ENCODE measurements at regions not wholly inside any gene's neighbourhood (a gene's known extent, or its start where the extent isn't known, plus 50 kb on each side); places are given as distances from the start of the nearest gene placed in this dataset.

- no peak for DNase-seq (ENCODE audit: low read depth in 2 of 2)
Observed at GRCh38 chr3:124091716-124092115, 99.8 kb upstream of the ROPN1 start.

DNA sequence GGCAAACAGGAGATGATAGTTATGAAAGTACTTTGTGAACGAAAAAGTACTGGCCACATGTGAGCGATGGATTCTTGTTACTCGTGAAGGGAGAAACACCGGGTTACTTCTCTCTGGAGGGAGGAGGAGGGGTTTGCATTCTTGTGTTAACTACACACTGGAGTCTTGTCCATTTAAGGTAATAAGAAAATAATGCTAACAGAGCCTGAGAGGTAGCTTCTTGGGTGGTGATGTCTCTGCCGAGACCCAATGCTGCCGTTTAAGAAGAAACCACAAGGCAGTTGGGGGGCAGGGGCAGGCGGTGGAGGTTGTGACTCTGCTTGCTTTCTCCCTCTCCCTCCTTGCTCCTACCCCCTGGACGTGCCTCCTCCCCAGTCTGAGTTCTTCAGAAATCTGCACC lies 100.9 kb upstream of the ROPN1 start:
- DNase-seq (ENCODE audit: low read depth in 2 of 2) = no peak

GRCh38 chr3:124094496-124094895 lies 102.6 kb upstream of the ROPN1 start:
- DNase-seq (ENCODE audit: low read depth in 2 of 2) = no peak

GRCh38 chr3:124097362-124098131 lies 105.6 kb upstream of the ROPN1 start:
- DNase-seq (ENCODE audit: low read depth in 2 of 2) = no peak

- no peak for DNase-seq (ENCODE audit: low read depth in 2 of 2)
Observed at GRCh38 chr3:124101643-124102042, 109.7 kb upstream of the ROPN1 start.

- no peak for DNase-seq (ENCODE audit: low read depth in 2 of 2)
Observed at GRCh38 chr3:124107104-124107890, 115.4 kb upstream of the ROPN1 start.

DNA sequence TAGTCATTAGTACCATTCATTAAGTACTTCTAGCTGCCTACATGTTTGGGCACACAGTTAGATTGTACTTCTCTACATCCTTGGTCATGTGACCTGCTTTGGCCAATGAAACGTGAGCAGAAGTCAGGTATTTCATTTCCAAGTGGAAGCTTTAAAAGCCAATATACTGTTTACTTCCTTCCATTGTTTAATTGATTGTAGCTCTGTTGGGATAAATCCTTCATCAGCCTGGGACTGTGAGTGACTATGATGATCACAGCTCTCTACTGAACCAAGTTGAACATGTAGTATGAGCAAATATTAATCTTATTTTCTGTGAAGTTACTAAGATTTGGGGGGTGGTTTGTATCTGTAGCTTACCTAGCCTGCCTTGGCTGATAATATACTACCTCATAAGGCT lies 116.5 kb upstream of the ROPN1 start:
- DNase-seq (ENCODE audit: low read depth in 2 of 2) = no peak

DNA sequence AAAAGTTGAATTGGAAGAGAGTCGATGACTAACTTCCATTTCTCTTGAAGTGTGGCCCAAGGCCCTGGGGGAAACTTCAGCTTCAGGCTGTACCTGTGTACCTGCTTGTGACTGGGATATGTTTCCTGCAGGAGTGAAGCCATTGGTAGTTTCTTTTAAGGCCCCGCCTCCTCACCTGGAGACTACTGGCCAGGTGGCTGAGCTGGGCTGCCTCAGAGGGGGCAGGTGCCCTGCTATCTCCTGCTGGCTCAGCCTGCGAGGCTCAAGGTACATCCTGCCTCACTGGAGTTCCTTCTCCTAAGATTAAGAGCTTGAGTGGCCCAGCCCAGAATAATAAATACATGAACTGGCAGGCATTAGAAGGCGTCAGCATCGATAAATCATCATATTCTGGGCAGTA lies 121.6 kb upstream of the ROPN1 start:
- DNase-seq (ENCODE audit: low read depth in 2 of 2) = no peak

DNA sequence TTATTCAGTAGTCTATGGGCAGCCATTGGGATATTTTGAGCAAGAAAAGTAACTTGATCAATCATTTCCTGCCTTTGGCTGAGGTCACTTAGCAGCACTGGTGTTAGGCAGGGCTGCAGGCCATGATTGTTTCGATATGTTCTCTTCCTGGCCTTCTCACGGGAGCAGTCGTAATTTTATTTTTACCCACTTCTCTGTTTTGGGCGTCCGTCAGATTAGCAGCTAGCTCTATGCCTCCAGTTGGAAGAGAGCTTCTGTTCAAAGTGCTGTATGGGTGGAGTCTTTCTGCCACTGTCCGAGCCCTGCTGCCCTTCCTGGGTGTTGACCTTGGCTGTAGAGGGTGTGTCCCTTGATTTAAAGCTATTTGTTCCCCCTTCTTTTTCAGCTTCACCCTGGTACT lies 123.4 kb upstream of the ROPN1 start:
- no peak for DNase-seq (ENCODE audit: low read depth in 2 of 2)

GRCh38 chr3:124115956-124116355 lies 124.0 kb upstream of the ROPN1 start:
- no peak for DNase-seq (ENCODE audit: low read depth in 2 of 2)

GRCh38 chr3:124116906-124117305 lies 125.0 kb upstream of the ROPN1 start:
- DNase-seq (ENCODE audit: low read depth in 2 of 2) = no peak

DNA sequence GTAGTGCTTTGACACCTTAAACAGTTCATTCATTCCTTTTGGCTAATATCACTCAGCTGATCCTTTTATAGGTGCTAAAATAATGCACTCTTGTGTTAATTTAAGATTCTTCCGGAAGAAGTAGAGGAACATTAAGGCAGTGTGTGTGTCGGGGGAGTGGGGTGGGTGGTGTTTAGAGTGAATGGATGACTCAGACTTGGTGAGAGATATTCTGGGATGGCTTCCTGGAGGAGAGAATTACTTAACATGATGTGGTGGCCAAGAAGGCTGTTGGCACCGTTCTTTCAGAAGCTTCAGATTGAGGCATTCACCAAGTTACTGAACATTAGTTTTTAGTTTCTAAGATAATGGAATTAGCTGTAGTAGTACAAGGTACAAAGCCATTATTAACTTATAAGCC lies 125.6 kb upstream of the ROPN1 start:
- DNase-seq (ENCODE audit: low read depth in 2 of 2) = no peak

DNA sequence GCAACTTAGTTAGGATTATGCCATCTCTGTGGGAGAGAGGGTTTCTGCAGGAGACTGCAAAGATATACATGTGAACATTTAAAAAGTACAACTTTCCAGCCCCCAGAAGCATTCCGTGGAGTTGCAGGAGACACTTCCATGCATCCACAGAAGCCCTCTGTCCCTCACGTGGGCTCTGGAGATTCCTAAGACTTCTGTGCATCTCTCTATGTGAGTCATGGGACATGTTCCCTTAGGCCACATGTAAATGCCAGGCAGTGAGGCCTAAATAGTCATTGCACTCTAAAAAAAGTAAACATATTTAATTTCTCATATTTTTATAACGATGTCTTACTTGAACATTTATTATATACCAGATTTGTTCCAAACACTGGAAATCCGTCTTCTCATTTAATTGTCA lies 126.5 kb upstream of the ROPN1 start:
- DNase-seq (ENCODE audit: low read depth in 2 of 2) = no peak

GRCh38 chr3:124119056-124119716 lies 127.3 kb upstream of the ROPN1 start:
- no peak for DNase-seq (ENCODE audit: low read depth in 2 of 2)

DNA sequence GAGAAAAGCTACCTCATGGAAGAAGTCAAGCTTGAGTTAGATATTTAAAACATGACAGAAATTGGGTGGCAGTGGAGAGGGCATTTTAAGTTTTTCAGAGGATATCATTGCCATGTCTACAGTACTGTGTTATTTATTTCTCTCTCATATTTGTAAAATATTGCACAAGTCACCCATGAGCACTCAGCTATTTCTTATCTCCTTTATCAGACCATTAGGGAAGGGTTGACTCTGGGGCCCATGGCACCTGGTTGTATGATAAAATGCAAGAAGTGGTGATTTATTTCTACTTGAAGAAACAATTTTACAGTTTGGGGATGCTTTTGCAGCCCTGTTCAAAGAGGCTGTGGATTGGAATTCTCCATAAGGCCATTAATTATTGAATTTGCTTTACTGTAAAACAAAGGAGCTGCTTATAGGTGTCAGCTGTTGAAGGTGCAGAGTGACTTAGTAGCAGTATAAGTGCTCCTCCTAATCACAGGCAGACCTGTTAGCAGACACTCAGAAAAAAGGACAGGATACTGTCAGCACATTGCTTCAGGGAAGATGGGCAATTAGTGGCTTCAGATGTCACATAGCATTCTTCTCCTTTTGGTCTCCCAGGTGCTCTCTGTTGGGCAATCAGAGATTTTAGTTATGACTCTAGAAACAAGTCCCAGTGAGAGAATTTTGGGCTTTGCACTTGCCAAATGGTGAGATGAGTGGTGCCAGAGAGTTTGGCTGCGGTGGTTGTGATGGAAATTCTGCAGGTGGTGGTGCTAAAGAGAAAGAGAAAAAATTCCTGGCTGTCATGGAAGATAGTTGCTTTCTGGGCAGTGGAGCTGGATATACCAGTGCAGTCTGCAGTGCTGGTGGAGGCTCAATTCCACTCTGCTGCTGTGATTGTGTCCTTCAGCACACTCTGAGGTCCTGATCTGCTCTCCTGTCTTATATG lies 129.7 kb upstream of the ROPN1 start:
- no peak for DNase-seq (ENCODE audit: low read depth in 2 of 2)

DNA sequence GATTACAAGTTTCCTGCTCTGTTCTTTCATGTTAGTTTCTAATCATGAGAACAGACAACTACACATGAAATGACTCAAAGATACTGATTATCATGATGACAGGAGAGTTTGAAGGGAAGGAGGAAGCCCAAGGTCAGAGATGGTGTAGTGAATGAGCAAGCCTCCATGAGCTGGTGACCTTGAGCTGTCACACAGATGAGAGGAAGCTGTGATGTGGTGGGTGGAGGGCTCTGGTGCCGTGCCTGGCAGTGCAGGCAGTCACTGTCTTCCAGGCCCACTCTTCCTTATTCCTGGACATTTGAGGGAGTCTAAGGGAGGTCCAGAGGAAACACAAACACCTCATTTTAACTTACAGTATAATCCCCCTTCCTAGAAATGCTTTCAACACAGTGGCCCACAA lies 133.4 kb upstream of the ROPN1 start:
- no peak for DNase-seq (ENCODE audit: low read depth in 2 of 2)

- no peak for DNase-seq (ENCODE audit: low read depth in 2 of 2)
Observed at GRCh38 chr3:124126436-124127023, 134.6 kb upstream of the ROPN1 start.

GRCh38 chr3:124131158-124131557 lies 139.2 kb upstream of the ROPN1 start:
- DNase-seq (ENCODE audit: low read depth in 2 of 2) = no peak

DNA sequence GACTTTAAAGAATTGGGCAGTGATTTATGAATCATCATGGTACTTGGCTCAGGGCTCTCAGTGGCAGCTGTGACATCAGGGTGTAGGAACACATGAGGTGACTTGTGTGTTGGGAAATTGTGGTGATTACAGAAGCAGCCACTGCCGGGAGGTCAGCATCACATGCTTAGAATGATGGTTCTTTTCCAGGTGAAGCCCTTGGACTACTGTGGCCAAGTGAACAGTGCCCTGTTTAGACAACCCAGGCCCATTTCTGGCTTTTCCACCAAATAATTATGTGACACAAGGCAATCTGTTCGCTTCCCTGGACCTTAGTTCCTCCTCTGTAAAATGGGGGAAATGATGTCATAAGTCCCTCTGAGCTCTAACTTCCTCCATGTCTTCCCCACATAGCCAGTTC lies 139.7 kb upstream of the ROPN1 start:
- no peak for DNase-seq (ENCODE audit: low read depth in 2 of 2)

GRCh38 chr3:124132813-124133212 lies 140.9 kb upstream of the ROPN1 start:
- DNase-seq (ENCODE audit: low read depth in 2 of 2) = no peak

DNA sequence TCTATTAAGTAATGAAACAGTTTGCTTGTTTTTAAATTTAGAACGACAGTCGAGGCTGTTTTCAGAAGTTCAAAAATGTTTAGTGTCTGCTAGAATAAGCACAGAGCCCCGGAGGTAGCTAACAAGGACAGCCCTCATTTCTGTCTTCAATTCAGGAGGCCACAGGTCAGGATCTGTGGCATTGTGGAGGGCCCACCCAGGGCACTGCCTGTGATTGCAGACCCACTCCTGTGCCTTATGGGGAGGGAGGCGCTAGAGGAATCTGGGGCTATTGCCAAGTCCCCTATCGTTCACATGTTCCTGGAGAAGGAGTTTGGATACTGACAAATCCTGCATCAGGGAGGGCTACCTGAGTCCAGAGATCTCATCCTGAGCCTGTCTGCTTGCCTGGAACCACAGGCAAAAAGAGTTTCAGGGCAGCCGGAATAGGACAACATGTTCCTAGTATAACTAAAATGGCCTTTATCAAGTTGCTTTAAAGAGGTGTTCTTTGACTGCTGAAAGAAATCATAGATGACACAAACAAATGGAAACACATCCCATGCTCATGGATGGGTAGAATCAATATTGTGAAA lies 141.5 kb upstream of the ROPN1 start:
- no peak for DNase-seq (ENCODE audit: low read depth in 2 of 2)
